Gastrocnemius medialis (tissue), 4 donors: ENCODE measurements at regions not wholly inside any gene's neighbourhood (a gene's known extent, or its start where the extent isn't known, plus 50 kb on each side); places are given as distances from the start of the nearest gene placed in this dataset.

Experiments
- POLR2A ChIP-seq, 2 donors: fragments of 450-650 bp; IDR thresholded peaks; one replicate each; pipeline ENCODE4 v1.6.1; 2017; ENCODE audit warnings: antibody characterized with exemption in 2 of 2, mild to moderate bottlenecking in 2 of 2, moderate library complexity in 2 of 2
- TF ChIP-seq, protein P1 (sequence below), 5 experiments: fragments of 450-650 bp in 3 of 5; fragments of 200-600 bp in 2 of 5; sonication (generic) in 2 of 5; IDR thresholded peaks in 4 of 5; conservative IDR thresholded peaks in 1 of 5; 1 replicate in 4 of 5; 2 replicates in 1 of 5; pipeline ENCODE4 v1.5.1; 2016 to 2019; ENCODE audit warnings: antibody characterized with exemption in 5 of 5, mild to moderate bottlenecking in 3 of 5, moderate library complexity in 3 of 5

GRCh38 chr10:118508863-118509262 lies 86.6 kb downstream of the PRLHR start:
- TF ChIP-seq, protein P1, sequence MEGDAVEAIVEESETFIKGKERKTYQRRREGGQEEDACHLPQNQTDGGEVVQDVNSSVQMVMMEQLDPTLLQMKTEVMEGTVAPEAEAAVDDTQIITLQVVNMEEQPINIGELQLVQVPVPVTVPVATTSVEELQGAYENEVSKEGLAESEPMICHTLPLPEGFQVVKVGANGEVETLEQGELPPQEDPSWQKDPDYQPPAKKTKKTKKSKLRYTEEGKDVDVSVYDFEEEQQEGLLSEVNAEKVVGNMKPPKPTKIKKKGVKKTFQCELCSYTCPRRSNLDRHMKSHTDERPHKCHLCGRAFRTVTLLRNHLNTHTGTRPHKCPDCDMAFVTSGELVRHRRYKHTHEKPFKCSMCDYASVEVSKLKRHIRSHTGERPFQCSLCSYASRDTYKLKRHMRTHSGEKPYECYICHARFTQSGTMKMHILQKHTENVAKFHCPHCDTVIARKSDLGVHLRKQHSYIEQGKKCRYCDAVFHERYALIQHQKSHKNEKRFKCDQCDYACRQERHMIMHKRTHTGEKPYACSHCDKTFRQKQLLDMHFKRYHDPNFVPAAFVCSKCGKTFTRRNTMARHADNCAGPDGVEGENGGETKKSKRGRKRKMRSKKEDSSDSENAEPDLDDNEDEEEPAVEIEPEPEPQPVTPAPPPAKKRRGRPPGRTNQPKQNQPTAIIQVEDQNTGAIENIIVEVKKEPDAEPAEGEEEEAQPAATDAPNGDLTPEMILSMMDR (IDR thresholded peaks at IDR 0.05 in 4 of 5, conservative IDR thresholded peaks at IDR 0.05 in 1 of 5): no peak
- TF ChIP-seq POLR2A (IDR thresholded peaks at IDR 0.05): no peak
